Pons (tissue), 1 donor: ENCODE measurements at regions not wholly inside any gene's neighbourhood (a gene's known extent, or its start where the extent isn't known, plus 50 kb on each side); places are given as distances from the start of the nearest gene placed in this dataset.
A peak's percentile ranks its signal among the peaks of the same experiment; 100 is the strongest.
"Not testable (repeated sequence)": the region's sequence is repeated elsewhere in the genome, so short reads cannot be mapped to it uniquely, and the experiment has no call there.

Experiments
- DNase-seq: peaks from one replicate; pipeline ENCODE4 v3.0.0-alpha.2; 2016; ENCODE audit warnings: low spot score

DNA sequence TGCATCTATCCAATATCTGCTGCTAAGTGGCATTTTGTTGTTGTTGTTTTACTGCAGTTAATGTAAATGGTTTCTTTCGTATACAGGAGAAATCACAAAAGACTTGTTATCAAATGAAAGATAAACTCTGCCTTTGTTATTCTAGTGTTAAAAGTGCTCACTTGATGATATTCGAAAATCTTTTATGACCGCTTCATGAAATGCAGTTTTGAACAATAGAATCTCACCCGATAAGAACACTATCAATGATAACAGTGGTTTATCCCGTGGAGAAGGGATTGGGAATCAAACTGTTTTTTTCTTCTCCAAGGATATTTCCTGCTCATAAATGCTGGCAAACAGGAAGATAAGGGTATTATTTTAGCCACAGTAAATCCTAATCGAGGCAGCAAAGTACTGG, 1366.3 kb downstream of the OLFM4 start:
- no peak for DNase-seq

DNA sequence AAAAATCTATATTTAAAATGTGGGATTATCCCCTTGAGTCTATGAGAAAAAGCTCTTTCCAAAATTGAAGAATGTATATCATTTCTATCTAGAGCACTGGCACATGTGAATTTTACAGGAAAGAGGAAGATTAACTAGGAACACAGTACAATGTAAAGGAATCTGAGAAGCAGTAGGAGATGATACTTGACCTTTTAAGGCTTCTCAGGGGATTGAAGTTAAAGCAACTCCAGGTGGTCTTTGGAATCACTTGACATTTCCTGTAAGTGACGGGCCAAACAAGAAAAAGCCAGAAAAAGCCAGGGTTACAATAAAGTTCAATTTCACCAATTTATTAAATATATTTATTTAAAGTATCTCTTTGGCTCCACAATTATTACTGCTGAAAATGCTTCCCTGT, 1373.9 kb downstream of the OLFM4 start:
- no peak for DNase-seq

DNA sequence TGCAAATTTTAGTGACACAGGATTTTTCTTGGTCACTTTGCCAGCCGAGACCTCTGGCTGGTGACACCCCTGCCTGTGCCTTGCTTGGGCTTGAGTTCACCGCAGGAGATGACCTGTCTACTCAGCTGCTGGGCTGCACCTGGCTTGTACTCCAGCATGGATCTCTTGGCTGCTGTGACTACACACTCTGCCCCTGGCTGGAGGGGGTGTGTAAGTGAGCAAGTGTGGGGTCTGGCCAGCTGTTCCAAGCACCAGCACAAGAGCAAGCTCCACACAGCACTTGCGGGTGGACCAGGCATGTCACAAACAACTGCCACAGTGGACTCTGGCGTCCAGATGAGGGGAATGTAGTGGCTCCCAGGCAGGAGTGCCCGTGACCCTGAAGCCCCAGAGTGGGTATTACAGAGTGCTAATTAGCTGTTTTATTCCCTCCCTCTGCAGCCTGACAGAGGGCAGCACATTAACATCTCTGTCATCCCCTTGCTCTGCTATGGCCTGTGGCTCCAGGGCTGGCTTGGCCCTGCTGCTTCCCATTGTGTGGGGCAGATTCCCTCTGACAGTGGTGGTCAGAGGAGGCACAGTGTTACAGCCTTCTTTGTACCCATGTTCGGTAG, 1387.2 kb downstream of the OLFM4 start:
- DNase-seq, result no peak

DNA sequence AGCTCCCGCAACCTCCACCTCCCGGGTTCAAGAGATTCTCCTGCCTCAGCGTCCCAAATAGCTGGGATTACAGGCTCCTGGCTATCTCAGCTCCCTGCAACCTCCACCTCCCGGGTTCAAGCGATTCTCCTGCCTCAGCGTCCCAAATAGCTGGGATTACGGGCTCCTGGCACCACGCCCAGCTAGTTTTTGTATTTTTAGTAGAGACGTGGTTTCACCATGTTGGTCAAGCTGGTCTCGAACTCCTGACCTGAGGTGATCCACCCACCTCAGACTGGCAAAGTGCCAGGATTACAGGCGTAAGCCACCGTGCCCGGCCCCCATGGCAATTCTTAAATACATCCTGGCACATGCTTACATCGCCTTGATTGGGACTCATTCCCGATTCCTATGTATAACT, 1394.3 kb downstream of the OLFM4 start:
- DNase-seq, result not testable (repeated sequence)

DNA sequence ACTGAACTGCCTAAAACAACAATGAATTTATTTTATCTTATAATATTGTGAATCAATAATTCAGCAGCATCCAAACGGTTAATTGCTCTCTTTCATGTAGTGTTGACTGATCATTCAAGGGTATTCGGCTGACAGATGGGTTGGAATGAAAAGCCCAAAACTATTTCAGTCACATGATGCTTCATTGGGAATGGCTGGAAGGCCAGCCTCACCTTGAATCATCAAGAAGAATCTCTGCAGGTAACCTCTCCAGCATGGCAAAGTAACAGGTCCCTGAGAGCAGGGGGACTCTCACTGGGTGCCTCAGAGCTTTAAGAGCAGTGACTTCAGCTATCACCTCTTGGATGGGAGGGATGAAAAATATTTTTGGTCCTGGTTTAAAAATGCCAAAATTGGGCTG, 1395.7 kb downstream of the OLFM4 start:
- no peak for DNase-seq

DNA sequence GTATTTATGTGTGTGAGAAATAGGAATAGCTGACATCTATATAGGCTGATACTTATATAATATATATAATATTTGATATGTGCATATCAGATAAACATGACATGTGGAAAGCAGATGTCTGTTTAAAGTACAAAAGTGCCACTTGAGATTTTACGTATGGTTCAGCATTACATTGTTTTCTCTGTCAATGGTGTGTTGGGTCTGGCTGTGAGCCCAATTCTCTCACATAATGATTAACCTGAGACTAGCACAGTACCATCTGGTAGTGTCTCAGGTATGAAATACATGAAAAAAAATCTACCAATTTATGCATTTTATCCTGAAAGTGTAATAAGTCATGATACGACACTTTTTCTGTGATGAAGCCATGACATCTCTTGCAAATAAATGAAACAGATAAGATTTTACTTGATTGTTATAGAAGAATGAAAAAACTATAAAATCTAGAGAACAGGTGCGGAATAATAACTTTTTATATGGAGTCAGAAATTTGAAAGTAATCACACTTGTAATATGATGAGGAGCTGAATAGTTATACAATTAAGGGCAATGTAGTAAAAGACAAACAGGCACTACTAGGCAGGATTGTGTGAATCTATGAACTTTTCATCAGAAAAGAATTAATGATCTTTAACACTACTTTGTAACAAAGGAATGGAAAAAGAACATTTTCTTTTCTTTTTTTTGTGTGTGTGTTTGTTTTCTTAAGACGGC, 1405.0 kb downstream of the OLFM4 start:
- no peak for DNase-seq

DNA sequence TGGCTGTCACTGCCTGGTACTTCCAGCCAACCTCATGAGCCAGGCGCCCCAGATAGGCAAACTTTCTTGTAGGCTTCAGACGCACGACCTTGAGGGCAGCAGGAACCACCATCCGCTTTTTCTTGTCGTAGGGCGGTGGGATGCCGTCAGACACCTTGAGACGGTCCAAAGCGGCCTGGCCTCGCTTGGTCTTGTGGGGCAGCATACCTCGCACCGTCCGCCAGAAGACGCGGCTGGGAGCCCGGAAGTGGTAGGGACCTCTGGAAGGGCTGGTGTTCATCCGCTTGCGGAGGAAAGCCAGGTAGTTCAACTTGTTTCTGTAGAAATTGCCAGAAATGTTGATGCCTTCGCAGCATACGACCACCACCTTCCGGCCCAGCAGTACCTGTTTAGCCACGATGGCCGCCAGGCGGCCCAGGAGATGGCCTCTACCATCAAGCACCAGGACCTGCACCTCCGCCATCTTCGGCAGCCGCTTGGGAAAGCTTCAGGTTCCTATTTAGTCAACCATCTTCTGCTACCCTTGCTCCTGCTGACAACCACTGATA, 1412.3 kb downstream of the OLFM4 start:
- not testable (repeated sequence) for DNase-seq

DNA sequence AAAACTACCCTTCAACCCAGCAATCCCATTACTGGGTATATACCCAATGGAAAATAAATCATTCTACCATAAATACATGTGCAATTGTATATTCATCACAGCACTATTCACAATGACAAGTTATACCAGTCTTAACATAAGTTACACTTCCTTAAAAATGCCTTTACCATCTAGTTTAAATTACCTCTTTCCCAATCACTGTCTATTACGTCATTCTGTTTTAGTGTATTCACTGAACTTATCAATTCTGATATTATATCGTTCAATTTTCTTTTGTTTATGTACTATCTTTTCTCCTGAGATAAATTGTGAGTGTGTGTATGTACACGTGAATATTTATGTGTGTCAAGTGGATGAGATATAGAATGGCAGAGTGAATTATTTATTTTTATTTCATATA, 1416.8 kb downstream of the OLFM4 start:
- no peak for DNase-seq

DNA sequence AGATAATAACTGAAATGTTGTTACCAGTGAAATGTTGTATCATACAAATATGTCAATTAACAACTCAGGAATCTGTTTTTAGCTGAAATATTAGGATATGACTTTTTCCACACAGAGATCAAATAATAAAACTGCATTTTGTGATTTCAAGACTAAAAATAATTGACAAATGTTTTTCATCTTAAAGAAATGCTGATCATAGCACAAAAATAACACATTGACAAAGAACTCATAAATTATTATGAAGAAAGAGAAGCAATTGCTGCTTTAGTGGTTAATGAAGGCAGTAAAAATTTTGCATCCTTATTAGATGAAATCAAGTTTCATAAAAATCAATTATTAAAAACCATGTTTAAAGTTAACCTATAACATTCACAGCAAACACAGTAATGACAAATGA, 1417.3 kb downstream of the OLFM4 start:
- no peak for DNase-seq

DNA sequence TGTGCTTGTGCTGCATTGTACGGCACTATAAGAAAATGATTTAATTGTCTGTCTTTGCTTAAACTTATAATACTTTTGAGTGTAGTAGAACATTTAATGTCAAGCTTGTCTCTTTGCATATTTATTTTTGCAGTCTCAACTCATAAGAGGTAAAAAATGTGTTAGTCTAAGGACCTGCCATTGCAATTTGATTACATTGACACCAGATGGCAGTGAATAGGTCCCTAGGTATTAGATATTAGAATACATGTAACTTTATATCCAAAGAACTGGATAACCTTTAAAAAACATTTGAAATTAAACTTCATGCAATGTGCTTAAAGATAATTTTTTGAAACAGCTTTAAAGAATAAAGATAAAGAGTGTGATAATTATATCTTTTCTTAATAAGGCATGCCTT, 1421.3 kb downstream of the OLFM4 start:
- DNase-seq, result no peak

DNA sequence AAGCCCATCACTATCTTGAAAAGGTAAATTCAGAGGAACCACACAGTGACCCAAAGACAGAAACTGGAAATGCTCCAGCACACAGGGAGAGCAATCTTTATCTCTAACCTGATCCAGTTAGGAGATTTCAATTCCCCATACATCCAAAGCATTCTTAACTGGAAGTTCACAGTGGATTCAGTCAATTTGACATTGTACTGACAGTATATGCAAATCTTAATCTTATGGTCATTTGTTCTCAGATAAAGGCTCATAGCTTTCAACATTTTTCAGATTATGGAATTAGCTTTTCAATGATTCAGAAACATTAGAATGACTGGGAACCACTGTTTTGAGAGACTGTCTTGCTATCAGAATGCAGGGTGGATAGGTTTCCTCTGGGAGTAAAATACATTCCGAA, 1455.6 kb downstream of the OLFM4 start:
- no peak for DNase-seq

DNA sequence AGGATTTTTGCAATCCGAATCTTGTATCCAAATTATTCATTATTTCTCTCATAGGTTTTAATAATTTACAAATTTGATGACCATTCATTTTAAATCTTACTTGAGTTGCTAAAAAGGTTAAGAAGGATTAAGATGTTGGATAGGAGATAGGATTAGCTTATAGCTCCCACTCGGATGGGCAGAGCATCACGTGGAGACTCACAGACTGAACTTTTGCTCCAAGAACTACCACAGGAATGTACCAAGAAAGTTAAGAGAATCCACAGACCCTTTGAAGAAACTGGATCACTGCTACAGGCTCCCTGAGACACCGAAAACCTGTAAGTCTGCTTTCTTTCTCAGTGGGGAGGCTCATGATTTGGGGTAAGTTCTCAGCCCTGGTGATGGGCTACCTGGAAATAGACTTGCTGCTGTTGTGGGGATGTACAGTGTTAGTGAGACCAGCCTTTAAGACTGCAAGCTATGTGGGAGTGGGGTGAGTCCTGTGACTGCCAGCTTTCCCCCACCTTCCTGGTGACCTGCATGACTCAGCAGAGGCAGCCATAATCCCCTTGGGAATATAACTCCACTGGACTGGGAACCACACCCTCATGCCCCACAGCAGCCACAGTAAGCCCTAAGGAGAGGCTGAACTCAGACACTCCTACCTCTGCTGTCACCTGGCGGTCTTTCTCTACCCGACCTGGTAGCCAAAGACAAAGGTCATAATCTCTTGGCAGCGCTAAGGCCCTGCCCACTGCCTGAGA, 1458.0 kb downstream of the OLFM4 start:
- DNase-seq, result no peak

DNA sequence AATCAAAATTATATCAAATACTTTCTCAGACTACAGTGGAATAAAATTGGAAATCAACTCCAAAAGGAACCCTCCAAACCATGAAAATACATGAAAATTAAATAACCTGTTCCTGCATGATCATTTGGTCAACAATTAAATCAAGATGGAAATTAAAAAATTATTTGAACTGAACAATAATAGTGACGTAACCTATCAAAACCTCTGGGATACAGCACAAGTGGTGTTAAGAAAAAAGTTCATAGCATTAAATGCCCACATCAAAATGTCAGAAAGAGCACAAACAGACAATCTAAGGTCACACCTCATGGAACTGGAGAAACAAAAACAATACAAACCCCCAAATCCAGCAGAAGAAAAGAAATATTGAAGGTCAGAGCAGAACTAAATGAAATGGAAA, 1460.7 kb downstream of the OLFM4 start:
- DNase-seq, result no peak

DNA sequence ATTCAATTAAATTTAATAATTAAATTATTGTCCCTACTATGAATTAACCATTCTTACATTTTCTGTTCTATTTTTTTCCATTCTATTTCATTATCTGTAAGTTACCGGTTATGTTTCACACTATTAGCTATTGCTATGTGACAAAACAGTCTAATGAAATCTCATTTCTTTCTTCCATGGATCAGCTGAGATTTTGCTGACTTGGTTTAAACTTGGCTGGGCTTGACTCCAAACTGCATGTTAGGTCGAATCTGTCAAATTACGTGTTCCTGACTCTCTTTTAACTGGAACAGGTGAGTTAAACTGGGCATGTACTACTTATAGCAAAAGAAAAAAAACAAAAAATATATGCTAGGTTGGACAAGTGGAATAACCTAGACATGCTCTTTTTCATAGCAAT, 1464.4 kb downstream of the OLFM4 start:
- DNase-seq, result no peak

DNA sequence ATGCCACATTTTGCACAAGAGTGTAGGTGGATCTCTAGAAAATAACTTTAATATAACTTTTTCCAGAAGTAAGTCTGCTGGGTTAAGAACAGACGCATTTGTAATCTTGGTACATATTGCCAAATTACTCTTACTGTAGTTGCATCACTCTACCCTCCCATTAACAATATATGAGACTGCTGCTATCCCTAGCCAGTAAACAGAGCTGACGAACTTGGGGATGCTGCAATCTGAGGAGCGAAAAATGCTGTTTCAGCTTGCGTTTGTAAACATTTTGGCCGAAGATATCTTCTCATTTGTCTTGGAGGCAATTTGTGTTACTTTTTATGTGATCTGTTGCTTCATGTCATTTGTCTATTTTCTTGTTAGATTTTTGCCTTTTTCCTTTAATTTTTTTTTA, 1482.8 kb downstream of the OLFM4 start:
- DNase-seq, result no peak

DNA sequence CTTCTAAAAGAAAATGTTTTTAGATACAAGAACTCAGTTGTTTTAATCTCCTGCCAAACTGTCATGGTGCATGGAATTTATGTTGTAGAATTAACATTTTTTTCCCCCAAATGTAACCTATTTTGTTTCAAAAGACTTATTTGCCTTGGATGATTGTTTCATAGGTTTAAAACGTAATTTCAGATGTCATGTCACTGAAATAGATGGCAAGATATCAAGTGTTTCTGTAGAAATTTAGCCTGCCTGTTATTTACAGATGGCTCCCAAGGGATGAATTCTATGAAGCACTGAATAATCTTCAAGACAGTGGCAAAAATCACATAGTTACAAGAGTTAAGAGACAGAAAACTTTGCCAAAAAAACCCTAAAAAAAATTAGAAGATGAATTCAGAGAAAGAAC, 1484.6 kb downstream of the OLFM4 start:
- DNase-seq, result no peak

DNA sequence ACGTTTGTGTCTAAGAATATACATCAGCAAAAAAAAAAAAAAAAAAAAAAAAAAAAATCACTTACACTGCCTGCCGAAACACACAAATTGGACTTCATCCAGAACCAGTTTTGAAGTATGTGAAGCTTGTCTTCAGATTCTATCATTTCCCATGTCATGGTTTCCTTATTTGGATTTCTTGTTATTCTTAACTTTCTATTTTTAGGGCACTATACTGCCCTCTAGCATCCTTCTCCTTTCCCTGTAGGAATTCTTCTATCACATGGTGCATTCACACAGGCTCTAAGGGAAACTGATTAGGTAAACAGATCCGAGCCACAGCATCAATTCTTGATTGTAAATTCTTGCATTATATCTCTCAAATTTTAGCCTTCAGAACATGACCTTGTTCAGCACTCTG, 1507.5 kb downstream of the OLFM4 start:
- DNase-seq, result peak; percentile 64

DNA sequence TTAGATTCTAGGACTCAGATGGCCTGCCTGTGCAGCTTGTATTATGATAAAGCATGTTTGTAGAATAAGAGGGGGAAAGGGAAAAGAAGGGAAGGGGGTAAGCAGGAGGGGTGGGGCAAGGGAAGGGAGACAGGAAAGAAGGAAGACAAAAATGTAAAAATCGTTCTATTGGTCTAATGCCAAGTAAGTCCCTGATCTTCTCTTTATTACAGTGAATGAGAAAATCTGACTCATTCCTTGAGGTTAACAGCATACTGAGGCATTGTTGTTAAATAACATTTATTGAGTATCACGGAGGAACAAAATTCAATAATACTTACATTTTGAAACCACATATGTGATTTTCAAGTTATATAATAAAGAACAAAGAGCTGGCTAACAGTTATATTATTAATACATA, 1534.7 kb downstream of the OLFM4 start:
- DNase-seq, result no peak

DNA sequence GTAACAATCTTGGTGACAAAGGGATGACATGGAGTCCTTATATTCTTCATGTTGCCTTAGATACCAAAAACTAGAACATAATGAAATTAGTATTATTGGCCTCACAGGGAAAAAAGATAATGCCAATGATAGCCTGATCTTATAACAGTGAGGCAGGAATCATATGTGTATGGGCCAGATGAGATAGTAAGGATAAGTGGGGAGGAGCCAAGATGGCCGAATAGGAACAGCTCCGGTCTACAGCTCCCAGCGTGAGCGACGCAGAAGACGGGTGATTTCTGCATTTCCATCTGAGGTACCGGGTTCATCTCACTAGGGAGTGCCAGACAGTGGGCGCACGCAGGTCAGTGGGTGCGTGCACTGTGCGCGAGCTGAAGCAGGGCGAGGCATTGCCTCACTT, 1543.4 kb downstream of the OLFM4 start:
- not testable (repeated sequence) for DNase-seq

DNA sequence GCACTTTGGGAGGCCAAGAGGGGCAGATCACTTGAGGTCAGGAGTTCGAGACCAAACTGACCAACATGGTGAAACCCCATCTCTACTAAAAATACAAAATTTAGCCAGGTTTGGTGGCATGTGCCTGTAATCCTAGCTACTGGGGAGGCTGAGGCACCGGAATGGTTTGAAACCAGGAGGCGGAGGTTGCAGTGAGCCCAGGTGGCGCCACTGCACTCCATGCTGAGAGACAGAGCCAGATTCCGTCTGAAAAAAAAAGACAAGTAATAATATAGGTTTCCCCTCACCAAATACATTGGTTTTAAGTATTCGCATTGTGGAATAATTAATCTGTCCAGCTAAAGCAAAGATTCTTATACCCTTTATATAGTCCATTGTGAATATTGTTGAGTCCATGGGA, 1544.6 kb downstream of the OLFM4 start:
- no peak for DNase-seq

DNA sequence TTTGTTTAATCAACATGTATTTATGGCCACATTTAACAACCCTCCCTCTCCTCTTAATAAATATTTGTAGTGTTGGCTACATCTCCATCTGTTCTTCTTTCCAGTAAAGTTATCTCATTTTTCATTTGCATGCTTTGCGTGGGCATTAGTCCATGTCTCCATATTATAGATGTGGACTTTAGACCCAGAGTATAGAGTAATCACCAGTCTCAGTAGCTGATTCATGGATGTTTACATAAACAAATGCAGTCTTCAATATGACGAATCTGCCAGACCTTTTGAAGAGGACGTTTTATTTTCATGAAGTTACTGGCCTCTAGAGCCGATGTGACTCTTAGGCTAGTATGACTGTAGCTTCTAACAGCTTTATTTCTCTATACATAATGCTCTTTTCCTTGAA, 1546.2 kb downstream of the OLFM4 start:
- DNase-seq, result no peak

DNA sequence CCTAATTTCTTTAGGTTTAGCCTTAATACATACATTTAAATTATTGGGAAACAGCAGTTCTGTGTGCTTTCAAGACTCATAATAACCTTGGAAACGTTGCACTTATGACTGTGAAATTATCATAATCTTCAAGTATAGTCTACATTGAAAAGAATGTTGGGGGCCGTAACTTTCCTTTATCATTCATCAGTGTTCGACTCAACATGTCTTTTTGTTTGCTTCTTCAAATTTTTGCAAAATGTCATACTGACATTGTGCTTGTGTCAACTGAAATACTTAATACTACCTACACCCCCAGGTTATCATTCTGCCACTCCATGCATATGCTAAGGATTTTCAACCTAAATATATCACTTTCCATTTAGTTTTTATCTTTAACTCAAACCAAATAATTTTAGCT, 1562.9 kb downstream of the OLFM4 start:
- no peak for DNase-seq

DNA sequence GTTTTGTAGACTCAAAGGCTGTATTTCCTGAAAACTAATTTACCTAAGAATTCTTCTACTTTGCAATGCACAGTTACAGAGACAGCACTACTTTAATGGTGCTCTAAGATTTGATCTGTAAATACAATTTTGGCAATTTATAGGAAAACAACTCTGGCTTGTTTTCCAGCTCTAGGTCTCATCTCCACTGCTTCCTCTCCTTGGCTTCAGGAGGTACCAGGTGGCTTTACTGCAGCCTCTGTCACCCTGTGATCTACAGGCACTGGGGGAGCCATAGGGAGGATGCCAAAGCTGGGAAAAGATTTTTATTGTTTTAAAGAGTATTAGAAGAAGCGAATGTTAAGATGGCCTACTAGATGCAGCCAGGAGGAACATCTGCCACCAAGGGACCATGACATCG, 1563.6 kb downstream of the OLFM4 start:
- no peak for DNase-seq
